Upper lobe of right lung (tissue), 1 donor: ENCODE measurements at regions not wholly inside any gene's neighbourhood (a gene's known extent, or its start where the extent isn't known, plus 50 kb on each side); places are given as distances from the start of the nearest gene placed in this dataset.
"Not testable (repeated sequence)": the region's sequence is repeated elsewhere in the genome, so short reads cannot be mapped to it uniquely, and the experiment has no call there.

Experiments used
- ATAC-seq: fragments of 200-7000 bp; cut with Tn5 transposase; one replicate; pipeline ENCODE4 v1.9.1; 2020; ENCODE audit warnings: mild to moderate bottlenecking, moderate library complexity
- DNase-seq: peaks from one replicate; pipeline ENCODE4 v3.0.0-alpha.2; 2020
- H3K27ac ChIP-seq: fragments of 200-600 bp; one replicate; pipeline ENCODE4 v1.8.0; 2022
- H3K27me3 ChIP-seq: fragments of 200-600 bp; one replicate; pipeline ENCODE4 v1.8.0; 2022; ENCODE audit warnings: mild to moderate bottlenecking
- H3K36me3 ChIP-seq: fragments of 200-600 bp; one replicate; pipeline ENCODE4 v1.8.0; 2022
- H3K4me1 ChIP-seq: fragments of 200-600 bp; one replicate; pipeline ENCODE4 v1.8.0; 2022
- H3K4me3 ChIP-seq: fragments of 200-600 bp; one replicate; pipeline ENCODE4 v1.8.0; 2022; ENCODE audit warnings: mild to moderate bottlenecking
- H3K9me3 ChIP-seq: fragments of 200-600 bp; one replicate; pipeline ENCODE4 v1.8.0; 2022
- intact Hi-C: fragments of 100-400 bp; cut with DNase I; formaldehyde crosslinking; loops from one replicate; pipeline ENCODE4 v1.11.0; 2022
- TF ChIP-seq, protein P1 (sequence below): fragments of 200-600 bp; IDR thresholded peaks from one replicate; pipeline ENCODE4 v1.8.0; 2022; ENCODE audit warnings: antibody characterized with exemption
- donor health status: DM: no; HTN: yes; CAD: no; lungs with severe emphysema.

- no peak for ATAC-seq
- peak; percentile 56 for DNase-seq
- TF ChIP-seq, protein P1, sequence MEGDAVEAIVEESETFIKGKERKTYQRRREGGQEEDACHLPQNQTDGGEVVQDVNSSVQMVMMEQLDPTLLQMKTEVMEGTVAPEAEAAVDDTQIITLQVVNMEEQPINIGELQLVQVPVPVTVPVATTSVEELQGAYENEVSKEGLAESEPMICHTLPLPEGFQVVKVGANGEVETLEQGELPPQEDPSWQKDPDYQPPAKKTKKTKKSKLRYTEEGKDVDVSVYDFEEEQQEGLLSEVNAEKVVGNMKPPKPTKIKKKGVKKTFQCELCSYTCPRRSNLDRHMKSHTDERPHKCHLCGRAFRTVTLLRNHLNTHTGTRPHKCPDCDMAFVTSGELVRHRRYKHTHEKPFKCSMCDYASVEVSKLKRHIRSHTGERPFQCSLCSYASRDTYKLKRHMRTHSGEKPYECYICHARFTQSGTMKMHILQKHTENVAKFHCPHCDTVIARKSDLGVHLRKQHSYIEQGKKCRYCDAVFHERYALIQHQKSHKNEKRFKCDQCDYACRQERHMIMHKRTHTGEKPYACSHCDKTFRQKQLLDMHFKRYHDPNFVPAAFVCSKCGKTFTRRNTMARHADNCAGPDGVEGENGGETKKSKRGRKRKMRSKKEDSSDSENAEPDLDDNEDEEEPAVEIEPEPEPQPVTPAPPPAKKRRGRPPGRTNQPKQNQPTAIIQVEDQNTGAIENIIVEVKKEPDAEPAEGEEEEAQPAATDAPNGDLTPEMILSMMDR, result no peak
- no peak overlapping the region for H3K4me3 ChIP-seq
- H3K36me3 ChIP-seq, result no peaks in the 10 kb centered on the region
- H3K4me1 ChIP-seq, result no peaks in the 10 kb centered on the region
- H3K9me3 ChIP-seq, result no peaks in the 10 kb centered on the region
- no peak overlapping the region for H3K27ac ChIP-seq
- intact Hi-C loops, result no loop called here
- H3K27me3 ChIP-seq, result peaks cover 44% of the 10 kb centered on the region
These were observed 117.1 kb downstream of the FAM53A start for GRCh38 chr4:1566838-1567518.

DNA sequence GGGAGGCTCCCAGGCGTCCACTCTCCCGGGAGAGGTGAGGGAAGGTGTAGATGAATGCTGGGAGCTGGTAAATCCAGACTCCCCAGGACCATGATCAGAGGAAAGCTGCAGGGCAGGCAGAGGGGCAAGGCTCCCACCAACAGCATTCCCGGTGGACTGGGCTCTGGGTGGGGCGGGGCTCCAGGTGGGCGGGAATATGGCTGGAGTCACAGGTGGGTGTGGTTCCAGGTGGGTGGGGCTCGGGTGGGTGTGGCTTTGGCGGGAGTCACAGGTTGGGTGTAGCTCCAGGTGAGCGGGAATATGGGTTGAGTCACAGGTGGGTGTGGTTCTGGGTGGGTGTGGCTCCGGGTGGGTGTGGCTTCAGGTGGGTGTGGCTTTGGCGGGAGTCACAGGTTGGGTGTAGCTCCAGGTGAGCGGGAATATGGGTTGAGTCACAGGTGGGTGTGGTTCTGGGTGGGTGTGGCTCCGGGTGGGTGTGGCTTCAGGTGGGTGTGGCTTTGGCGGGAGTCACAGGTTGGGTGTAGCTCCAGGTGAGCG is 117.7 kb downstream of the FAM53A start:
- H3K4me1 ChIP-seq, H3K36me3 ChIP-seq, intact Hi-C loops, H3K4me3 ChIP-seq, H3K27ac ChIP-seq, H3K9me3 ChIP-seq: not testable (repeated sequence)
- H3K27me3 ChIP-seq, result peaks cover 46% of the 10 kb centered on the region
- peak; percentile 68 for DNase-seq
- peak; percentile 12 for ATAC-seq

DNA sequence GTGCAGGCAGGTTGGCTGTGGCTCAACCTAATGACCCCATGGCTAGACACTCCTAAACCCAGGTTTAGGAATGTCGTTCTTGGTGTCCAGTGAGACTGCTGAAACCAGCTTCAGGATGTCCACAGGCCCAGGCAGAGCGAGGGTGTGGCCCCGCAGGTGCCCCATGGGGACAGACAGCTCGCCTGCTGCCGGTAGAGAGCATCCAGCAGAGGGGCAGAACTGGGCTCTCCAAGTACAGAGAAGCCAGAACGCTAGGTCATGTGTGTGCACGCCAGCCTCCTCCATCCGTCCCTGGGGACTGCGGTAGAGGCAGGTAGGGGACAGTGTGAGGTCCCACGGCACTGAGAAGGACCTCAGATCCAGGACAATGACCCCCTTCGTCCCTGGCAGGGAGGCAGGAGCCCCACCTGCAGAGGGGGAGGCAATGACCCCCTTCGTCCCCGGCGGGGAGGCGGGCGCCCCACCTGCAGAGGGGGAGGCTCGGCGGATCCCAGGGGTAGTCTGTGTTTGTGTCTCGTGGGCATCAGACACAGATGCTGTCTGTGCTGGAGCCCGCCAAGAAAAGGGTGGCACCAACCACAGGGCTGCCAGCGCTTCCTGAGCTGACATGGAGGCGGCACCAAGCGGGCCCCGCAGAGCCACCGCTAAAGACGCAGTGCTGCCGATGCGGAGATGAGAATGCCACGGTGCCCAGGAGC is 118.4 kb downstream of the FAM53A start:
- TF ChIP-seq, protein P1, result no peak
- Histone ChIP-seq H3K4me3 (no peak overlapping the region), H3K9me3 (no peaks in the 10 kb centered on the region), H3K4me1 (no peaks in the 10 kb centered on the region), H3K27me3 (peaks cover 52% of the 10 kb centered on the region), H3K36me3 (no peaks in the 10 kb centered on the region), H3K27ac (no peak overlapping the region)
- intact Hi-C loops, result no loop called here
- ATAC-seq, result no peak
- no peak for DNase-seq

DNA sequence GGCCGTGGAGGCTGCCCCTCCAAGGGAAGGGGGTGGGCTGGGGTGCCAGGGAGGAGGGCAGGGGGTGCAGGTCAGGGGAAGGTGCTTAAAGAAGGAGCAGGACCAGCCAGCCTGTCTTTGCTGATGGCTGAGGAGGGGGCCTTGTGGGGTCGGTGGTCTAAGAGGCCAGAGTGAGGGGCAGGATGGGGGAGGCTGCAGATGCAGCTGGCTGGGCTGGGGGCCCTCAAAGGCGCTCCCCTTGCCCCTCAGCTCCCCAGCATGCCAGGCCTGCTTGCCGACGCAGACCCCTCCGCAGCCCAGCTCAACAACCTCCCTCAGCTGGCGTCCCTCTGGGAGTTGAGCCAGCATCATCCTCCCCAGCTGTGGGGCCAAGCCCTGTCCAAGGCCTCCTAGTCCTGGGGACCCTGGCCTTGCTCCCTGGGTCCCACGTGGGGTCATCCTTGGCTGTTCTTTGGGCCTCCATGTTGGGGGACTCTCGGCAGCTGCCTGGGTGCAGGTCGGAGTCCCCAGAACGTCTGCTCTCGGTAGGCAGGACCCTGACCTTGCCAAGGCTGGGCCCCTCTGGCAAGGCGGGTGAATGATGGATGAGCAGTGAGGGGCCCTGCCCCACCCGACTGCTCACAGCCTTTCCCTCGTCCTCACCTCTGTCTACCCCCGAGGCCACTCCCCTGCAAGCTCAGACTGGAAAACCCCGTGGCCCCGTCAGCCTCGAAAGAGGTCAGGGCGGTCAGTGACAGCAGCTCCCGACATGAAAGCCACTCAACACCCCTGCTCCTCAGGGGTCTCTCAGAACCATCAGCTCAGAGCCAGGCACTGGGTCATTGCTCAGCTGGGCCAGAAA is 119.4 kb downstream of the FAM53A start:
- no peaks in the 10 kb centered on the region for H3K4me1 ChIP-seq
- TF ChIP-seq, protein P1, result no peak
- H3K9me3 ChIP-seq, result no peaks in the 10 kb centered on the region
- no peak overlapping the region for H3K27ac ChIP-seq
- intact Hi-C loops, result no loop called here
- H3K4me3 ChIP-seq, result no peak overlapping the region
- no peaks in the 10 kb centered on the region for H3K36me3 ChIP-seq
- peaks cover 60% of the 10 kb centered on the region for H3K27me3 ChIP-seq
- ATAC-seq (no peak), DNase-seq (no peak)

DNA sequence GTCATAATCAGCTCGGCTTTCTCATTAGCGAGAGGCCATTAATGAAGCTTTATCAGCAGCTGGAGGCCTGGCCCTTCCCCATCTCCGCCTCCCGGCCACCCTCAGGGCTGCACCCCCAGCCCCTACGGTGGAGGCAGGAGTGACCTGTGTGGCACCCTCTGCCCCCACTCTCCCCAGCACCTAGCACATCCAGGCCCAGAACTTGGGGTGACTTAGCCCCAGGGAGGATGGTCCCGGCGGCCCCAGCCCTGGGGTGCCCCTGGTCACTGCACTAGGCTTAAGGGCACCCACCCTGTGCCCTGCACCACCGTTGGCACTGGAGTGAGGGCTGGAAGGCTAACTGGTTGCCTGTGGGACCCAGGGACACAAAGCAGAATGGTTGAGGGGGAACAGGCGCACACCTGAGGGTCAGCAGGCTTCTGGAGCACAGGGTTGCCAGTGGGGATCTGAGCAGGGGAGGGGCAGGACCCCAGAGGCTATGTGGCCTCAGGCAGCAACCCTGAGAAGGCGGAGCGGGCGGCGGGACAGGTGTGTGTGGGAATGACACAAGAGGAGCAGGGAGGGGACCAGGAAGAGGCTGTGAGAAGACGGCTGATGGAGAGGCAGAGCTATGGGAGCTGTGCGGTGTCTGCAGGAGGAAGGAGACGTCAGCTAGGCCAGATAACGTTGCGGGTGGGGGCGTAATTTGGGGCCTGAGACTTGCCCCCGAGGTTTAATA is 120.2 kb downstream of the FAM53A start:
- intact Hi-C loops, result no loop called here
- no peak overlapping the region for H3K4me3 ChIP-seq
- no peaks in the 10 kb centered on the region for H3K9me3 ChIP-seq
- peaks cover 68% of the 10 kb centered on the region for H3K27me3 ChIP-seq
- no peaks in the 10 kb centered on the region for H3K36me3 ChIP-seq
- H3K27ac ChIP-seq, result no peak overlapping the region
- H3K4me1 ChIP-seq, result no peaks in the 10 kb centered on the region
- TF ChIP-seq, protein P1, result no peak
- ATAC-seq (no peak), DNase-seq (no peak)
